OCI-LY7 (cell line): ENCODE measurements at regions not wholly inside any gene's neighbourhood (a gene's known extent, or its start where the extent isn't known, plus 50 kb on each side); places are given as distances from the start of the nearest gene placed in this dataset.

Source experiments
- BruUV-seq: library from RNA; stranded (reverse); fragments of 400-500 nt; replicated peaks from 2 replicates; lab custom pipeline; 2021; lab: Mats Ljungman, UMichigan
- CTCF ChIA-PET: fragments of 300-600 bp; sonication (Branson Sonifier 250); formaldehyde crosslinking; loops from one replicate; lab custom pipeline; 2022; ENCODE audit warnings: antibody characterized with exemption; ENCODE audit not compliant: unreplicated experiment; lab: Charles Lee
- POLR2A ChIA-PET: fragments of 300-600 bp; sonication (Branson Sonifier 250); formaldehyde crosslinking; loops from one replicate; lab custom pipeline; 2022; ENCODE audit warnings: antibody characterized with exemption; lab: Charles Lee
- DNase-seq: peaks from one replicate; pipeline ENCODE4 v3.0.0-alpha.2; 2015; ENCODE audit warnings: low spot score
- H2AFZ ChIP-seq: fragments of 200-600 bp; sonication (generic), shearing (Covaris generic); 2 replicates; pipeline ENCODE4 v1.6.1; 2014; ENCODE audit warnings: mild to moderate bottlenecking, antibody characterized with exemption, low read length, moderate library complexity
- H3K27ac ChIP-seq: fragments of 200-600 bp; sonication (generic); 2 replicates; pipeline ENCODE4 v1.5.1; 2014; ENCODE audit warnings: mixed run types, low read depth, mild to moderate bottlenecking, moderate library complexity, low read length, inconsistent platforms; ENCODE audit not compliant: poor library complexity, severe bottlenecking
- H3K36me3 ChIP-seq: fragments of 200-600 bp; sonication (generic); 2 replicates; pipeline ENCODE4 v1.6.1; 2014; ENCODE audit warnings: mild to moderate bottlenecking, antibody characterized with exemption, low read length, moderate library complexity, mixed read lengths; ENCODE audit not compliant: insufficient read depth
- H3K4me1 ChIP-seq: fragments of 200-600 bp; sonication (generic); 2 replicates; pipeline ENCODE4 v1.5.1; 2014; ENCODE audit warnings: mild to moderate bottlenecking, low read length; ENCODE audit not compliant: insufficient read depth, poor library complexity, severe bottlenecking
- H3K4me2 ChIP-seq: fragments of 200-600 bp; sonication (generic); 2 replicates; pipeline ENCODE4 v1.6.1; 2014; ENCODE audit warnings: mild to moderate bottlenecking, low read length
- H3K4me3 ChIP-seq: fragments of 200-600 bp; sonication (generic); 2 replicates; pipeline ENCODE4 v1.5.1; 2014; ENCODE audit warnings: mild to moderate bottlenecking, low read depth, low read length; ENCODE audit not compliant: poor library complexity, severe bottlenecking
- H3K79me2 ChIP-seq: fragments of 200-600 bp; sonication (generic); 2 replicates; pipeline ENCODE4 v1.6.1; 2016; ENCODE audit warnings: low read depth, mild to moderate bottlenecking, low read length, moderate library complexity, mixed read lengths; ENCODE audit not compliant: insufficient read depth
- H3K9me2 ChIP-seq: fragments of 200-600 bp; sonication (generic); 2 replicates; pipeline ENCODE4 v1.6.1; 2016; ENCODE audit warnings: mild to moderate bottlenecking, low read length, mixed read lengths; ENCODE audit not compliant: insufficient read depth
- H3K9me3 ChIP-seq: fragments of 200-600 bp; sonication (generic); 2 replicates; pipeline ENCODE4 v1.6.1; 2014; ENCODE audit warnings: mild to moderate bottlenecking, mixed run types, low read length, mixed read lengths
- H4K20me1 ChIP-seq: fragments of 200-600 bp; sonication (generic); 2 replicates; pipeline ENCODE4 v1.6.1; 2014; ENCODE audit warnings: mild to moderate bottlenecking, antibody characterized with exemption, low read length, moderate library complexity, mixed read lengths; ENCODE audit not compliant: insufficient read depth
- CTCF ChIP-seq: fragments of 200-600 bp; sonication (generic); conservative IDR thresholded peaks from 2 replicates; pipeline ENCODE4 v1.5.1; 2014; ENCODE audit warnings: mild to moderate bottlenecking, antibody characterized with exemption, low read length, moderate library complexity, mixed read lengths
- EZH2phosphoT487 ChIP-seq: fragments of 200-600 bp; sonication (generic); IDR thresholded peaks from 2 replicates; pipeline ENCODE4 v1.6.1; 2018; ENCODE audit warnings: low read depth, borderline replicate concordance, mild to moderate bottlenecking, mixed run types, antibody characterized with exemption, low read length, moderate library complexity, mixed read lengths
- intact Hi-C: fragments of 100-400 bp; cut with micrococcal nuclease; formaldehyde crosslinking; loops from one replicate; pipeline ENCODE4 v1.10.0; 2022; ENCODE audit not compliant: unreplicated experiment

DNA sequence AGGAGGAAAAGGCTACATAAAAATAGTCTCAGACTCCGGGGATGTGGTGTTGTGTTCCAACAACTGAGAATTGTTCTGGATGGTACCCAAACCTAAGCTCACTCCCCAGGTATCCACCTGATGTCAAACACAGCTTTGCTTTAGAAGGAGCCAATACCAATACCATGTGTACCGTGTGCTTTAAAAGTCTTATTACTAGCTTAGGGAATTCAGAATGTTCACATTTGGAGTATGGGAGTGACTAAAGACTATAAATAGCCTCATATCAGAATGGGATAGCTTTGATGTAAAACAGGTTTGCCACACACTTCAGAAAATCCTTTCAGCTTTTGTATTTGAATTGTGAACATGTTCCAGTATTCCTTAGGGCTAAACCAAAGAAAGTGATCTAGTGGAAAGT is 248.7 kb upstream of the ARHGAP42 start:
- H2AFZ ChIP-seq, result no peak overlapping the region
- H3K27ac ChIP-seq, result no peak overlapping the region
- POLR2A ChIA-PET, result no interaction called here
- CTCF ChIA-PET, result no interaction called here
- no peaks in the 10 kb centered on the region for H3K79me2 ChIP-seq
- H3K9me3 ChIP-seq, result no peaks in the 10 kb centered on the region
- H3K4me1 ChIP-seq, result no peaks in the 10 kb centered on the region
- no peaks in the 10 kb centered on the region for H3K9me2 ChIP-seq
- DNase-seq, result no peak
- H3K4me3 ChIP-seq, result no peak overlapping the region
- H3K36me3 ChIP-seq, result no peaks in the 10 kb centered on the region
- H4K20me1 ChIP-seq, result no peaks in the 10 kb centered on the region
- TF ChIP-seq CTCF (no peak), EZH2phosphoT487 (no peak)
- no TSS peak for BruUV-seq
- intact Hi-C loops, result no loop called here
- H3K4me2 ChIP-seq, result no peak overlapping the region

DNA sequence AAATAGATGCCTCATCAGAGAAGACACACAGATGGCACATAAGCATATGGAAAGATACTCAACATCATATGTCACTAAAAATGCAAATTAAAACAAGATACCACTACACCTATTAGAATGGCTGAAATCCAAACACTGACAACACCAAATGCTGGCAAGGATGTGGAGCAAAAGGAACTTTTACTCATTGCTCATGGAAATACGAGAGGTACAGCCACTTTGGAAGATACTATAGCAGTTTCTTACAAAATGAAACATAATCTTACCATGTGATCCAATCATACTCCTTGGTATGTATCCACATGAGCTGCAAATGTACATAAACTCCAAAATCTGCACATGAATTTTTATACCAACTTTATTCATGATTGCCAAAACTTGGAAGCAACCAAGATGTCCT is 246.0 kb upstream of the ARHGAP42 start:
- Histone ChIP-seq H3K36me3 (no peaks in the 10 kb centered on the region), H4K20me1 (no peaks in the 10 kb centered on the region), H3K4me1 (no peaks in the 10 kb centered on the region), H3K27ac (no peak overlapping the region), H2AFZ (no peak overlapping the region), H3K4me2 (no peak overlapping the region), H3K79me2 (no peaks in the 10 kb centered on the region), H3K9me2 (no peaks in the 10 kb centered on the region), H3K9me3 (no peaks in the 10 kb centered on the region), H3K4me3 (no peak overlapping the region)
- no peak for DNase-seq
- ChIA-PET CTCF (no interaction called here), POLR2A (no interaction called here)
- BruUV-seq, result no TSS peak
- intact Hi-C loops, result no loop called here
- TF ChIP-seq CTCF (no peak), EZH2phosphoT487 (no peak)

DNA sequence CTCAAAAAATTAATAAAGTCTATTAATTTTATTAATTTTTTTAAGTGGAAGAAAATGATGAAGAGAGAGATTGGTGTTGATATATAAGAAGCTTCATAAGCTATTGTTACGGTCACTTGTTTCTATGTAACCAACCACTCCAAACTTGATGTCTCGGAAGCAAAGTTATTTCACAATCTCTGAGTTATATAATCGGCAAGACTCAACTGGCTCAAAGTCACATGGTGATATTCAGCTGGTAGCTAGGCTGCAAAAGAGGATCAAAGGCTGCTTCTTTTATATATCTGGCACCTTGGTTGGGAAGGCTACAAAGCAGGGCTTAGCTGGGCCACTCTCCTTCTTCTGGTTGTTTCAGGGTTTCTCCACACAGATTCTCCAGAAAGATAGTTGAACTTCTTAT is 245.1 kb upstream of the ARHGAP42 start:
- Histone ChIP-seq H4K20me1 (no peaks in the 10 kb centered on the region), H3K4me2 (no peak overlapping the region), H3K9me3 (no peaks in the 10 kb centered on the region), H3K4me1 (no peaks in the 10 kb centered on the region), H2AFZ (no peak overlapping the region), H3K27ac (no peak overlapping the region), H3K79me2 (no peaks in the 10 kb centered on the region), H3K36me3 (no peaks in the 10 kb centered on the region), H3K4me3 (no peak overlapping the region), H3K9me2 (no peaks in the 10 kb centered on the region)
- BruUV-seq, result no TSS peak
- POLR2A ChIA-PET, result no interaction called here
- intact Hi-C loops, result no loop called here
- no peak for DNase-seq
- TF ChIP-seq EZH2phosphoT487, result no peak
- TF ChIP-seq CTCF, result no peak
- CTCF ChIA-PET, result no interaction called here
